Retinal pigment epithelial cell (primary cell): ENCODE measurements at regions not wholly inside any gene's neighbourhood (a gene's known extent, or its start where the extent isn't known, plus 50 kb on each side); places are given as distances from the start of the nearest gene placed in this dataset.

Experiments used
- DNase-seq: peaks from one replicate; pipeline ENCODE4 v3.0.0-alpha.2; 2010; ENCODE audit warnings: low read depth
- H3K4me3 ChIP-seq: 2 replicates; pipeline ENCODE4 v1.5.1; 2011; ENCODE audit warnings: mild to moderate bottlenecking, low read length, control low read depth, moderate library complexity
- TF ChIP-seq, protein P1 (sequence below): conservative IDR thresholded peaks from 2 replicates; pipeline ENCODE4 v1.5.1; 2011; ENCODE audit warnings: low read depth, low read length, control low read depth, inconsistent platforms

DNA sequence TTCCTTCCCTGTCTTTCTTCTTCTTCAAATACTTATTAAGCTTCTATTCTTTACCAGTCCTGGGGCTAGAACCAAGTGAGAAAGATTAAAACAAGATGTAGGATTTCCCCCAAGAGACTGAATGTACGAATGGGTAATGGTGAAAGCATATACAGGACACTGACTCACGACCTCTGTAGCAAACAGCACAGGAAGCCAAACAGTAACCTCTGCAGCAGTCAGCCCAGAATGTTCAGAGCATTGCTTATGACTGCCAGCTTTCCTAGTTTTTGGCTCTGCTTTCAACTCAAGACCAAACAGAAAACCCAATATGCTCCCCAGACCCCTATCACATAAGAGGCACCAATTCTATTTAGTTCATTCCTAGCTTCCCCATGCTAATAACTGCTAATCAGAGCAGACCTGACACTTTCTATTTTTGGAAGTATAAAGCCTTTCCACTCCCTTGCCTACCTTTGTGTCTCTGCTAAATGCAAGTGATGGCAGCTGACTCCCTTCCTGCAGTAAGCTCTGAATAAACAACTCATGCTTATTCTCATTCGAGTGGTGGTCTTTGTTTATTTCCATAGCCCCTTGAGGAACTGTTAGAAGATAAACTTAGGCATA, 690.6 kb downstream of the EPM2A start:
- TF ChIP-seq, protein P1, sequence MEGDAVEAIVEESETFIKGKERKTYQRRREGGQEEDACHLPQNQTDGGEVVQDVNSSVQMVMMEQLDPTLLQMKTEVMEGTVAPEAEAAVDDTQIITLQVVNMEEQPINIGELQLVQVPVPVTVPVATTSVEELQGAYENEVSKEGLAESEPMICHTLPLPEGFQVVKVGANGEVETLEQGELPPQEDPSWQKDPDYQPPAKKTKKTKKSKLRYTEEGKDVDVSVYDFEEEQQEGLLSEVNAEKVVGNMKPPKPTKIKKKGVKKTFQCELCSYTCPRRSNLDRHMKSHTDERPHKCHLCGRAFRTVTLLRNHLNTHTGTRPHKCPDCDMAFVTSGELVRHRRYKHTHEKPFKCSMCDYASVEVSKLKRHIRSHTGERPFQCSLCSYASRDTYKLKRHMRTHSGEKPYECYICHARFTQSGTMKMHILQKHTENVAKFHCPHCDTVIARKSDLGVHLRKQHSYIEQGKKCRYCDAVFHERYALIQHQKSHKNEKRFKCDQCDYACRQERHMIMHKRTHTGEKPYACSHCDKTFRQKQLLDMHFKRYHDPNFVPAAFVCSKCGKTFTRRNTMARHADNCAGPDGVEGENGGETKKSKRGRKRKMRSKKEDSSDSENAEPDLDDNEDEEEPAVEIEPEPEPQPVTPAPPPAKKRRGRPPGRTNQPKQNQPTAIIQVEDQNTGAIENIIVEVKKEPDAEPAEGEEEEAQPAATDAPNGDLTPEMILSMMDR: no peak
- no peak overlapping the region for H3K4me3 ChIP-seq
- DNase-seq: no peak

GRCh38 chr6:145045582-145045981, 689.7 kb downstream of the EPM2A start:
- H3K4me3 ChIP-seq: no peak overlapping the region
- no peak for DNase-seq
- TF ChIP-seq, protein P1: no peak

DNA sequence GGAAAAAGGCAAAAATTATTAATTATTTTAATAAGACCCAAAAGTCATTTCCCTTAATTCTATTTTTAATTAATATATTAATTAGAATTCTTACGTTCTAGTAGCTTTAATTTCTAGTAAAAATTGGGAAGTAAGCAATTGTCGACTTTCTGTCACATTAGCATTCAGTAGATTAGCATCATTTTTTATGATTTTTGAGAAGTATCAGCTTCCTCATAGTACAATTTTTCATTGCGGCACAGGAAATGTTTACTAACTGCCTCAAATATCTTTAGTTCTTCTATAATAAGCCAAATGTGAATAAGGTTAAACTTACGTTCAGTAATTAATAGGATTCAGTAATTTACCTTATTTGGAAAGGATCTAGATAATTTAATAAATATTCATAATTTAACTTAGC, 687.4 kb downstream of the EPM2A start:
- no peak for DNase-seq
- TF ChIP-seq, protein P1: no peak
- H3K4me3 ChIP-seq: no peak overlapping the region

- DNase-seq: no peak
- H3K4me3 ChIP-seq: no peak overlapping the region
- TF ChIP-seq, protein P1: no peak
Measured at GRCh38 chr6:145051661-145052060, 683.7 kb downstream of the EPM2A start.

DNA sequence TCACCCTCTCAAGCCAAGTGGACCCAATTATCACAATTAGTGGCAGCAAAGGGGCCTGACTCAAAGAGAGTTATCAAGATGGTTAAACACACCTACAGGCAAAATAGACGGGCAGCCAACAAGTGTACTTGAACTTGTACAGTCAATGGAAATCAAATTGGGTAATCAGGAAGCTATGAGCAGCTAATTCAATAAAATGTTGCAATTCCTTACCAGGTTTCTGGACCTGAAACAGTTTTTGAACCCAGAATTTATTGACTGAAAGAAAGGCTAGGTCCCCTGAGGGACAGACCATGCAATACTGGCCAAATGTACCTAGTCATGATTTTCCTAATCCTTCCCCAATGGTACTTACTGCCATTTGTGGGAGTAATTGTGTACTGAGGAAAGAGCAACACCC, 679.8 kb downstream of the EPM2A start:
- H3K4me3 ChIP-seq: no peak overlapping the region
- no peak for DNase-seq
- TF ChIP-seq, protein P1: no peak

GRCh38 chr6:145060714-145061113, 674.6 kb downstream of the EPM2A start:
- no peak for DNase-seq
- H3K4me3 ChIP-seq: no peak overlapping the region
- TF ChIP-seq, protein P1: no peak

GRCh38 chr6:145063091-145063490, 672.2 kb downstream of the EPM2A start:
- H3K4me3 ChIP-seq: no peak overlapping the region
- TF ChIP-seq, protein P1: no peak
- DNase-seq: no peak
